C4-2B (cell line): ENCODE measurements at regions not wholly inside any gene's neighbourhood (a gene's known extent, or its start where the extent isn't known, plus 50 kb on each side); places are given as distances from the start of the nearest gene placed in this dataset.

ENCODE experiments used
- CTCF ChIP-seq: fragments of 450-650 bp; conservative IDR thresholded peaks from 2 replicates; pipeline ENCODE4 v1.5.1; 2017; ENCODE audit warnings: mild to moderate bottlenecking
- ZFX ChIP-seq: fragments of 450-650 bp; IDR thresholded peaks from 2 replicates; pipeline ENCODE4 v1.6.1; 2017

- TF ChIP-seq CTCF: no peak
- TF ChIP-seq ZFX: no peak
Measured at GRCh38 chr5:28961816-28962215, 1923.4 kb upstream of the CDH9 start.
